GM19468 (cell line): ENCODE measurements at regions not wholly inside any gene's neighbourhood (a gene's known extent, or its start where the extent isn't known, plus 50 kb on each side); places are given as distances from the start of the nearest gene placed in this dataset.
"Not testable (repeated sequence)": the region's sequence is repeated elsewhere in the genome, so short reads cannot be mapped to it uniquely, and the experiment has no call there.

Source experiments
- ATAC-seq: cut with Tn5 transposase; IDR thresholded peaks from one replicate; pipeline ENCODE4 v1.9.1; 2021; ENCODE audit warnings: mild to moderate bottlenecking, moderate library complexity, moderate number of reproducible peaks; ENCODE audit not compliant: unreplicated experiment; ENCODE audit errors: extremely low read depth

DNA sequence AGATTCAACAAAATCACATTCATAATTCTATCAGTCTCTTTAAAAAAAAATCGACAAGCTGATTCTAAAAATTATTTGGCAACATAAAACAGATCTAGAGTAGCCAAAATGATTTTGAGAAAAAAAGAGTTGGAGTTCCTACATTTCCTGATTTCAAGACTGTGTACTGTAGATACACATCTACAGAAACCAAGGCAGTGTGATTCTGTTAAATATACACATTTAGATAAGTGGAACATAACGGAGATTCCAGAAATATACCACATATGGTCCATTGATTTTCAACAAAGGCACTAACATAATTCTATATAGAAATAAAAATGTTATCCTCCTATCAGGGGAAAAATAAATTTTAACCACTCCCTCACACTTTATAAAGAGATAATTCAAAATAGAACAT, 467.0 kb downstream of the ADRA2A start:
- ATAC-seq: no peak

GRCh38 chr10:111545861-111546605, 469.2 kb downstream of the ADRA2A start:
- no peak for ATAC-seq

- ATAC-seq: no peak
These were observed 471.4 kb downstream of the ADRA2A start for GRCh38 chr10:111548084-111548726.

DNA sequence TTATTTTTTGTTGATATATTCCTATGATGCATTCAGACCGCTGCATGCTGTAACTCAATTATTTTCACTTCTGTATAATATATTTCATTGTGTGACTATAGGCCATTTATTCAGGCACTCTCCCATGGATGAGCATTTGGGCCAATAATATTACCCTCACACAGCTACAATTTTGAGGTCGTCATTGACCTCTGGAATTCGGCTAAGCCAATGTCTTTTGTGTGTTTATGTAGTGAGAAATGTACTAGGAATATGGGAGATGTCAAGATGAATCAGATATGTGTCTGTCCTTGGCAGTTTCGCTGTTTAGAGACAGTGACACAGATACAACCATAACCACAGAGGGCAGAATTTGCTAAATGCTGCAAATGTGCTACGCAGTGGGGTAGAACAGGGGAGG, 474.2 kb downstream of the ADRA2A start:
- no peak for ATAC-seq

GRCh38 chr10:111556666-111557065, 479.8 kb downstream of the ADRA2A start:
- ATAC-seq: no peak

DNA sequence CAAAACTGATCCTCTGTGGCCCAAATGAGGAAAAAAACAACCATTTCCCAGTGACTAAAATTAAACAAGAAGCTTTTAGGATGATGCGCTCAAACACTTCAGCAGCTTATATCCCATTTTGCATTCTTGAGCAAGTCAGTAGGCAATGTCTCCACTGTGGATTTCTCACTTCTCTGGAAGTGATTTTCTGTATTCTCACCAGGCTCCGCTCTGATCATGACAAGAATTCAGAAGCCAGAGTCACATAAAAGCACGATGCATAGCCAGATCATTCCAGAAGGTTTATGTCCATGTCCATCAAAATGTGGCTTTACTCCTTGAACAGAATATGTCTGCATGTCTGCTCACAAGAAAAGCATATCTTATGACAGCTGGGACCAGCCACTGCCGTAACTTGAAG, 481.4 kb downstream of the ADRA2A start:
- no peak for ATAC-seq

DNA sequence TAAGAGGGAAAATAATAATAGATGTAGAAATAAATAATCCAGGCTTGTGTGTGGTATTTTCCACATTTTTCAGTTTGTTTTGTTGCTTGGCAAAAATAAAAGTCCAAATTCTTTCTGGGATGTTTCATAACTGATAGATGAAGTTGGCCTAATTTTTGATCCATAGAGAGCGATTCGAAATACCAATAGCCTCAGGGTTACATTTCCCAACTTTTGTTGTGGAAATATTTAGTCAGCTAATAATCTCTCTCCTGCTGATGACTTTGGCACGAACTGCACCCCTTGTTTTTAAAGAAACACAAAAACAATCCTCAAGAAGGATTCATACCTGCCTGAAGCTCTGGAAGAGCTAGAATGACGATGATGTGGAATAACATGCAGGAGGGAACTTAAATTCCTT, 483.2 kb downstream of the ADRA2A start:
- ATAC-seq: no peak

DNA sequence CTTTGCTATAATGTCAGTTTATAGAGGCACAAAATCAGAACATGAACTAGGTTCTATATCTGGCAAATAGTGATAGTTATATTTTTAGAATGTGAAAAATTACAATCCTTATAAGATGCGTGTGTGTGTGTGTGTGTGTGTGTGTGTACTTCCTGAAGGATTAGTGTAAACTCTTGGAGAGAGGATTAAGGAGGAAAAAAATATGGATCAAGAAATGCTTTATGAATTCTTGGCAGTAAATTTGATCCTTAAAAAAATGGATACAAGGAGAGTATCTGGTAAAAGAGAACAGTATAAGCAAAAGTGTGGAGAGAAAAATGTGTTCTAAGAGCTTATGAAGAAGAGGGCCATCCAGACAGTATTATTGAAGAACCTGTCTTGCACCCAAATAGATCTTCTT, 484.3 kb downstream of the ADRA2A start:
- ATAC-seq: no peak

DNA sequence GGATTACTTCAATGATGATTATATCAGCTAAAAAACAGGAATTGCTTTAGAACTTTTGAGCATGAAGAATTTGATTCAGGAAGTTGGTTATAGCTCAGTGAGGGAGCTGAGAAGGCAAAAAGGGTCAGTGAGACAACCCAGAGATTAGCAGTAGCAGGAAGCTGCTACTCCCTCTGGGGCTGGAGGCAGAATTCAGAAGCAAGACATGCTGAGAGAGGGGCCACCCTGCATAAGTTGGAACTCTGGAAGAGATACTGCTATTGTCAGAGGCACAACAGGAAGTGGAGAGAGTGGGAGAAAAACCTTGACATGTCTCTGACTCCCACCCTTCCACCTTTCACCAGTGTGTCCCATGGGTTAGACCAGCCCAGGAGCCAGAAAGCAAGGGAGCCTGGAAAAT, 488.7 kb downstream of the ADRA2A start:
- no peak for ATAC-seq

GRCh38 chr10:111578076-111578475, 501.2 kb downstream of the ADRA2A start:
- ATAC-seq: no peak

GRCh38 chr10:111579473-111579872, 502.6 kb downstream of the ADRA2A start:
- no peak for ATAC-seq

- ATAC-seq: no peak
These were observed 513.9 kb downstream of the ADRA2A start for GRCh38 chr10:111590703-111591102.

- no peak for ATAC-seq
These were observed 516.7 kb downstream of the ADRA2A start for GRCh38 chr10:111593578-111593977.

- ATAC-seq: no peak
These were observed 518.3 kb downstream of the ADRA2A start for GRCh38 chr10:111595173-111595572.

- ATAC-seq: peak; percentile 89
These were observed 521.7 kb downstream of the ADRA2A start for GRCh38 chr10:111598433-111599059.

DNA sequence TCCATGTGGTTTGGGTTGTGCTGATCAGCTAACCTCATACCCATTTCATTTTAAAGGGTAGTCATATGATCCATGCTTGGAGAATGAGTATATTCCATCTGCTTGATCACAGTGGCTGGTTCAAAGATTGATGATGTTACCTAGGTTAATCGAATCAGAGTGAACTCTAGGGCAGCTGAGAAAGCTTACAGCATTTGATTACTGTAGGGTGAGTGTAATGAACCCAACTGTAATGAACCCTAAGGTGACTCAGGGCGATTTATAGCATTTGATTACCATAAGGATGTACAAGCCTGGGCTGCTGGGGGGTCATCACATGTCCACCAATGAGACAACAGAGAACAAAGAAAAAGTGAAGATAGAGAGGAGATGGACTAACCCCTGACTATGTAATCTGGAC, 523.1 kb downstream of the ADRA2A start:
- ATAC-seq: no peak

DNA sequence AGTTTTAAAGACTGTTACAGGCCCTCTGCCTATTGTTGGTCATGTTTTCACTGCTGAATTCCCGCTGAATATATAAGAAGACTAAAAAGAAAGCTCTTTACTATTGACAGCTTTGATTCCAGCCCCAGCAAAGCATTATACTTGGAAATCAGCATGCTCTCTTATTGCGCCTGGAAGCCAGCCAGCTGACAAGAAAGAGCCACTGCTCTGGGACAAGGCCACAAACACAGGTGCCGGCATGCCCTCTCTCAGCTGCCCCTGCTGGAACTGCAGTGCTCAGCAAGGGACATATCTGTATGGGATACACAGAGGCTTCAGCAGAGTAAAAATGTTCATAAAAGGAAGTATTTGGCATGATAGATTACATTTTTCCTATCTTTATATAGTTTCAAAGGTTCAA, 523.9 kb downstream of the ADRA2A start:
- no peak for ATAC-seq

DNA sequence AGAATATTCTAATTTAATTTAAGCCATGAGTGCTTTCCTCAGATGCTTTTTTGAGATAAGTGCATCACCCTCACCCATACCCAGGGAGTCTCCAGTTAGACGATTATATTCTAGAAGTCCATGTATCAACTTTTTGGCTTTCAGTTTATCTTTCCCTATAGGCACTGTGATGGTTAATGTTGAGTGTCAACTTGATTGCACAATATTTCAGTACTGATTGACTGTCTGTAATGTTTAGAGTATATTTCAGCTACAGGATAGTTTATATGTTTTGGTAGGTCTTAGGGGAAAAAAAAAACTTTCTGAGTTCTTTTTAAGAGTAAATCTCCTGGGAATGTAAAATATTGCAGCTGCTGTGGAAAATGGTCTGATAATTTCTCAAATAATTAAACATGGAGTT, 535.4 kb downstream of the ADRA2A start:
- ATAC-seq: no peak

DNA sequence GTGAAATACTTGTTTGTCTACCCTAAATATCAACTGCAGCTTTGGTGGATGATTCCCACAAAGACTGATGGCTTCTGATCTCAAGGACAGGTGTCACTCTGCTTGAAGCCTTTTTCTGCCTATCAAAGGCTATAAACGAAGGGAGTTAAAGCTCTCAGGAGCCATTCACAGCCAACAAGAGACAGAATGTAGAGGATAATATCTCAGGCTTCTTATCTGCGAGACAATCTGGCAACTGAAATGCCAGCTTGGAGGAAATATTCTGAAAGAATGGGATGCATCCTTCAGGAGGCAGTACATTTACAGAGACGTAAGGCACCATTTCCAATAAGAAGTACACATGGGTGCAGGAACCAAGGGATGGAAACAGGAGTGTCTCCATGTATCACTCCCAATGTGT, 549.4 kb downstream of the GPAM start:
- no peak for ATAC-seq

- no peak for ATAC-seq
These were observed 537.5 kb downstream of the GPAM start for GRCh38 chr10:111646021-111646420.

- ATAC-seq: no peak
These were observed 535.5 kb downstream of the GPAM start for GRCh38 chr10:111648046-111648445.

DNA sequence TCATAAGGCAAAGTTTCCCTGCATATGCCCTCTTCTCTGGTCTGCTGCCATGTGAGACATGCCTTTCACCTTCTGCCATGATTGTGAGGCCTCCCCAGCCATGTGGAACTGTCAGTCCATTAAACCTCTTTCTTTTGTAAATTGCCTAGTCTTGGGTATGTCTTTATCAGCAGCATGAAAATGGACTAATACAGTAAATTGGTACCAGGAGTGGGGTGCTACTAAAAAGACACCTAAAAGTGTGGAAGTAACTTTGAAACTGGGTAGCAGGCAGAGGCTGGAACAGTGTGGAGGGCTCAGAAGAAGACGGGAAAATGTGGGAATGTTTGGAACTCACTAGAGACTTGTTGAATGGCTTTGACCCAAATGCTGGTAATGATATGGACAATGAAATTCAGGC, 534.5 kb downstream of the GPAM start:
- not testable (repeated sequence) for ATAC-seq
